ENCODE measurements at regions not wholly inside any gene's neighbourhood (a gene's known extent, or its start where the extent isn't known, plus 50 kb on each side); places are given as distances from the start of the nearest gene placed in this dataset.

DNA sequence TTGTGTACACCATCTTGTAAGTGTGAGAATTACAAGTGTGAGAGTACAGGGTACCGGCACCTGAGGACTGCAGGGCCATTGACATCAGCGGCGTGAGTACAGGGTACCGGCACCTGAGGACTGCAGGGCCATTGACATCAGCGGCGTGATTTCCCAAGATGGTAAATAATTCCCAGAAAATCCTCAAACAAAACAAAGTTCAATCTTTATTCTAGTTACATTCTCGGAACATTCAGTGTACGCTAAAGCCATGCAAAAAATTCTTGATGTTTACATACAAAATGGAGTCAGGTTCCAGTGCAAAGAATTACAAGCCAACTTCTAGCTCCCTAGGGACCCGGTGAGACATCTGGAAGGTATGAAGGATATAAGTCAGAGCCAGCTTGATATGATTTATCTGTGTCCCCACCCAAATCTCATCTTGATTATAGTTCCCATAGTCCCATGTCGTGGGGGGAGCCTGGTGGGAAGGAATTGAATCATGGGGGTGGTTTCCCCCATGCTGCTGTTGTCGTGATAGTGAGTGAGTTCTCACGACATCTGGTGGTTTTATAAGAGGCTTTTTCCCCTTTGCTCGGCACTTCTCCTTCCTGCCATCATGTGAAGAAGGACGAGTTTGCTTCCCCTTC lies 172.7 kb downstream of the TTLL2 start (continued):
- TF ChIP-seq, protein P1, sequence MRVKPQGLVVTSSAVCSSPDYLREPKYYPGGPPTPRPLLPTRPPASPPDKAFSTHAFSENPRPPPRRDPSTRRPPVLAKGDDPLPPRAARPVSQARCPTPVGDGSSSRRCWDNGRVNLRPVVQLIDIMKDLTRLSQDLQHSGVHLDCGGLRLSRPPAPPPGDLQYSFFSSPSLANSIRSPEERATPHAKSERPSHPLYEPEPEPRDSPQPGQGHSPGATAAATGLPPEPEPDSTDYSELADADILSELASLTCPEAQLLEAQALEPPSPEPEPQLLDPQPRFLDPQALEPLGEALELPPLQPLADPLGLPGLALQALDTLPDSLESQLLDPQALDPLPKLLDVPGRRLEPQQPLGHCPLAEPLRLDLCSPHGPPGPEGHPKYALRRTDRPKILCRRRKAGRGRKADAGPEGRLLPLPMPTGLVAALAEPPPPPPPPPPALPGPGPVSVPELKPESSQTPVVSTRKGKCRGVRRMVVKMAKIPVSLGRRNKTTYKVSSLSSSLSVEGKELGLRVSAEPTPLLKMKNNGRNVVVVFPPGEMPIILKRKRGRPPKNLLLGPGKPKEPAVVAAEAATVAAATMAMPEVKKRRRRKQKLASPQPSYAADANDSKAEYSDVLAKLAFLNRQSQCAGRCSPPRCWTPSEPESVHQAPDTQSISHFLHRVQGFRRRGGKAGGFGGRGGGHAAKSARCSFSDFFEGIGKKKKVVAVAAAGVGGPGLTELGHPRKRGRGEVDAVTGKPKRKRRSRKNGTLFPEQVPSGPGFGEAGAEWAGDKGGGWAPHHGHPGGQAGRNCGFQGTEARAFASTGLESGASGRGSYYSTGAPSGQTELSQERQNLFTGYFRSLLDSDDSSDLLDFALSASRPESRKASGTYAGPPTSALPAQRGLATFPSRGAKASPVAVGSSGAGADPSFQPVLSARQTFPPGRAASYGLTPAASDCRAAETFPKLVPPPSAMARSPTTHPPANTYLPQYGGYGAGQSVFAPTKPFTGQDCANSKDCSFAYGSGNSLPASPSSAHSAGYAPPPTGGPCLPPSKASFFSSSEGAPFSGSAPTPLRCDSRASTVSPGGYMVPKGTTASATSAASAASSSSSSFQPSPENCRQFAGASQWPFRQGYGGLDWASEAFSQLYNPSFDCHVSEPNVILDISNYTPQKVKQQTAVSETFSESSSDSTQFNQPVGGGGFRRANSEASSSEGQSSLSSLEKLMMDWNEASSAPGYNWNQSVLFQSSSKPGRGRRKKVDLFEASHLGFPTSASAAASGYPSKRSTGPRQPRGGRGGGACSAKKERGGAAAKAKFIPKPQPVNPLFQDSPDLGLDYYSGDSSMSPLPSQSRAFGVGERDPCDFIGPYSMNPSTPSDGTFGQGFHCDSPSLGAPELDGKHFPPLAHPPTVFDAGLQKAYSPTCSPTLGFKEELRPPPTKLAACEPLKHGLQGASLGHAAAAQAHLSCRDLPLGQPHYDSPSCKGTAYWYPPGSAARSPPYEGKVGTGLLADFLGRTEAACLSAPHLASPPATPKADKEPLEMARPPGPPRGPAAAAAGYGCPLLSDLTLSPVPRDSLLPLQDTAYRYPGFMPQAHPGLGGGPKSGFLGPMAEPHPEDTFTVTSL (CRISPR knock-in tag; IDR thresholded peaks at IDR 0.05; ENCODE audit: borderline replicate concordance) = peak; percentile 64; the same call in 1 of the 2 replicates
- no peak for TF ChIP-seq NFRKB (IDR thresholded peaks at IDR 0.05)
- TF ChIP-seq, protein P2, sequence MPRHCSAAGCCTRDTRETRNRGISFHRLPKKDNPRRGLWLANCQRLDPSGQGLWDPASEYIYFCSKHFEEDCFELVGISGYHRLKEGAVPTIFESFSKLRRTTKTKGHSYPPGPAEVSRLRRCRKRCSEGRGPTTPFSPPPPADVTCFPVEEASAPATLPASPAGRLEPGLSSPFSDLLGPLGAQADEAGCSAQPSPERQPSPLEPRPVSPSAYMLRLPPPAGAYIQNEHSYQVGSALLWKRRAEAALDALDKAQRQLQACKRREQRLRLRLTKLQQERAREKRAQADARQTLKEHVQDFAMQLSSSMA (CRISPR knock-in tag; IDR thresholded peaks at IDR 0.05) = no peak
- TF ChIP-seq, protein P3, sequence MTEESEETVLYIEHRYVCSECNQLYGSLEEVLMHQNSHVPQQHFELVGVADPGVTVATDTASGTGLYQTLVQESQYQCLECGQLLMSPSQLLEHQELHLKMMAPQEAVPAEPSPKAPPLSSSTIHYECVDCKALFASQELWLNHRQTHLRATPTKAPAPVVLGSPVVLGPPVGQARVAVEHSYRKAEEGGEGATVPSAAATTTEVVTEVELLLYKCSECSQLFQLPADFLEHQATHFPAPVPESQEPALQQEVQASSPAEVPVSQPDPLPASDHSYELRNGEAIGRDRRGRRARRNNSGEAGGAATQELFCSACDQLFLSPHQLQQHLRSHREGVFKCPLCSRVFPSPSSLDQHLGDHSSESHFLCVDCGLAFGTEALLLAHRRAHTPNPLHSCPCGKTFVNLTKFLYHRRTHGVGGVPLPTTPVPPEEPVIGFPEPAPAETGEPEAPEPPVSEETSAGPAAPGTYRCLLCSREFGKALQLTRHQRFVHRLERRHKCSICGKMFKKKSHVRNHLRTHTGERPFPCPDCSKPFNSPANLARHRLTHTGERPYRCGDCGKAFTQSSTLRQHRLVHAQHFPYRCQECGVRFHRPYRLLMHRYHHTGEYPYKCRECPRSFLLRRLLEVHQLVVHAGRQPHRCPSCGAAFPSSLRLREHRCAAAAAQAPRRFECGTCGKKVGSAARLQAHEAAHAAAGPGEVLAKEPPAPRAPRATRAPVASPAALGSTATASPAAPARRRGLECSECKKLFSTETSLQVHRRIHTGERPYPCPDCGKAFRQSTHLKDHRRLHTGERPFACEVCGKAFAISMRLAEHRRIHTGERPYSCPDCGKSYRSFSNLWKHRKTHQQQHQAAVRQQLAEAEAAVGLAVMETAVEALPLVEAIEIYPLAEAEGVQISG (CRISPR knock-in tag; IDR thresholded peaks at IDR 0.05) = 0 out of 2 replicates have a peak, but pooled peaks have one; percentile 31
- TF ChIP-seq, protein P4, sequence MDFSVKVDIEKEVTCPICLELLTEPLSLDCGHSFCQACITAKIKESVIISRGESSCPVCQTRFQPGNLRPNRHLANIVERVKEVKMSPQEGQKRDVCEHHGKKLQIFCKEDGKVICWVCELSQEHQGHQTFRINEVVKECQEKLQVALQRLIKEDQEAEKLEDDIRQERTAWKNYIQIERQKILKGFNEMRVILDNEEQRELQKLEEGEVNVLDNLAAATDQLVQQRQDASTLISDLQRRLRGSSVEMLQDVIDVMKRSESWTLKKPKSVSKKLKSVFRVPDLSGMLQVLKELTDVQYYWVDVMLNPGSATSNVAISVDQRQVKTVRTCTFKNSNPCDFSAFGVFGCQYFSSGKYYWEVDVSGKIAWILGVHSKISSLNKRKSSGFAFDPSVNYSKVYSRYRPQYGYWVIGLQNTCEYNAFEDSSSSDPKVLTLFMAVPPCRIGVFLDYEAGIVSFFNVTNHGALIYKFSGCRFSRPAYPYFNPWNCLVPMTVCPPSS (IDR thresholded peaks at IDR 0.05) = no peak
- TF ChIP-seq TMF1 (CRISPR knock-in tag; IDR thresholded peaks at IDR 0.05; ENCODE audit: low read depth) = no peak
- no peak for TF ChIP-seq ZMAT3 (CRISPR knock-in tag; conservative IDR thresholded peaks at IDR 0.05)
- TF ChIP-seq KAT7 (CRISPR knock-in tag; IDR thresholded peaks at IDR 0.05; ENCODE audit: borderline replicate concordance) = no peak
- peak; percentile 69 for TF ChIP-seq NR2C2 (CRISPR knock-in tag; IDR thresholded peaks at IDR 0.05; ENCODE audit: borderline replicate concordance)
- no peak for TF ChIP-seq MBD4 (IDR thresholded peaks at IDR 0.05; ENCODE audit: borderline replicate concordance, low read length)
- no peak for TF ChIP-seq DR1 (CRISPR knock-in tag; IDR thresholded peaks at IDR 0.05)
- TF ChIP-seq, protein P5, sequence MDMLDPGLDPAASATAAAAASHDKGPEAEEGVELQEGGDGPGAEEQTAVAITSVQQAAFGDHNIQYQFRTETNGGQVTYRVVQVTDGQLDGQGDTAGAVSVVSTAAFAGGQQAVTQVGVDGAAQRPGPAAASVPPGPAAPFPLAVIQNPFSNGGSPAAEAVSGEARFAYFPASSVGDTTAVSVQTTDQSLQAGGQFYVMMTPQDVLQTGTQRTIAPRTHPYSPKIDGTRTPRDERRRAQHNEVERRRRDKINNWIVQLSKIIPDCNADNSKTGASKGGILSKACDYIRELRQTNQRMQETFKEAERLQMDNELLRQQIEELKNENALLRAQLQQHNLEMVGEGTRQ (IDR thresholded peaks at IDR 0.05; ENCODE audit: low read depth, low read length) = no peak
- TF ChIP-seq, protein P5 (CRISPR knock-in tag; IDR thresholded peaks at IDR 0.05; ENCODE audit: borderline replicate concordance) = no peak
- TF ChIP-seq FOXO1 (CRISPR knock-in tag; IDR thresholded peaks at IDR 0.05) = peak; percentile 84
- no peak for TF ChIP-seq ZNF616 (CRISPR knock-in tag; IDR thresholded peaks at IDR 0.05; ENCODE audit: low read depth)
- TF ChIP-seq ZNF180 (CRISPR knock-in tag; IDR thresholded peaks at IDR 0.05; ENCODE audit: borderline replicate concordance, low read depth) = no peak
- no peak for TF ChIP-seq HCFC1 (IDR thresholded peaks at IDR 0.05; ENCODE audit: low read depth, low read length)
- TF ChIP-seq SKI (IDR thresholded peaks at IDR 0.05; ENCODE audit: partially characterized antibody) = no peak
